IMR-90 (cell line): ENCODE measurements at regions not wholly inside any gene's neighbourhood (a gene's known extent, or its start where the extent isn't known, plus 50 kb on each side); places are given as distances from the start of the nearest gene placed in this dataset.

ENCODE experiments used
- POLR2A ChIP-seq: IDR thresholded peaks from 2 replicates; pipeline ENCODE4 v1.6.1; 2012; ENCODE audit warnings: mild to moderate bottlenecking, low read depth, low read length
- TF ChIP-seq, protein P1 (sequence below): conservative IDR thresholded peaks from 2 replicates; pipeline ENCODE4 v1.5.1; 2012; ENCODE audit warnings: mild to moderate bottlenecking, low read depth, low read length, improper control_type of control experiment

GRCh38 chr15:95442107-95442719 lies 888.3 kb upstream of the NR2F2 start:
- TF ChIP-seq, protein P1, sequence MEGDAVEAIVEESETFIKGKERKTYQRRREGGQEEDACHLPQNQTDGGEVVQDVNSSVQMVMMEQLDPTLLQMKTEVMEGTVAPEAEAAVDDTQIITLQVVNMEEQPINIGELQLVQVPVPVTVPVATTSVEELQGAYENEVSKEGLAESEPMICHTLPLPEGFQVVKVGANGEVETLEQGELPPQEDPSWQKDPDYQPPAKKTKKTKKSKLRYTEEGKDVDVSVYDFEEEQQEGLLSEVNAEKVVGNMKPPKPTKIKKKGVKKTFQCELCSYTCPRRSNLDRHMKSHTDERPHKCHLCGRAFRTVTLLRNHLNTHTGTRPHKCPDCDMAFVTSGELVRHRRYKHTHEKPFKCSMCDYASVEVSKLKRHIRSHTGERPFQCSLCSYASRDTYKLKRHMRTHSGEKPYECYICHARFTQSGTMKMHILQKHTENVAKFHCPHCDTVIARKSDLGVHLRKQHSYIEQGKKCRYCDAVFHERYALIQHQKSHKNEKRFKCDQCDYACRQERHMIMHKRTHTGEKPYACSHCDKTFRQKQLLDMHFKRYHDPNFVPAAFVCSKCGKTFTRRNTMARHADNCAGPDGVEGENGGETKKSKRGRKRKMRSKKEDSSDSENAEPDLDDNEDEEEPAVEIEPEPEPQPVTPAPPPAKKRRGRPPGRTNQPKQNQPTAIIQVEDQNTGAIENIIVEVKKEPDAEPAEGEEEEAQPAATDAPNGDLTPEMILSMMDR, result no peak
- TF ChIP-seq POLR2A, result no peak
